COLO829 (cell line): ENCODE measurements at regions not wholly inside any gene's neighbourhood (a gene's known extent, or its start where the extent isn't known, plus 50 kb on each side); places are given as distances from the start of the nearest gene placed in this dataset.
"Not testable (repeated sequence)": the region's sequence is repeated elsewhere in the genome, so short reads cannot be mapped to it uniquely, and the experiment has no call there.

Source experiments
- DNase-seq: peaks from one replicate; pipeline ENCODE4 v3.0.0; 2012; ENCODE audit warnings: low spot score

DNA sequence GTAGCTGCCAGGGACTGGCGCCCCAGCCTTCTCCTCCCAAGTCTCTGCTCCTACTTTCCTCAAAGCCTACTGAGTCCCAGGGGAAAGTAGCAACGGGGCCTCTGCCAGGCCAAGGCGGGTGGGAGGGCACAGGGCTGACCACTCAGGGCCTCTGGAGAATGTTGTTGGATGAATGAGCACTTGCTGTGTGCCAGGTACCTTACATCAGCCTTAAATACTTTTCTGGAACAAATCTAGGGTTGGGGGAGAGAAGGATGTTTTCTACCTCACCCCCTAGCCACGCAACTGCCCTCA, 119.3 kb upstream of the ZBTB40 start:
- no peak for DNase-seq

DNA sequence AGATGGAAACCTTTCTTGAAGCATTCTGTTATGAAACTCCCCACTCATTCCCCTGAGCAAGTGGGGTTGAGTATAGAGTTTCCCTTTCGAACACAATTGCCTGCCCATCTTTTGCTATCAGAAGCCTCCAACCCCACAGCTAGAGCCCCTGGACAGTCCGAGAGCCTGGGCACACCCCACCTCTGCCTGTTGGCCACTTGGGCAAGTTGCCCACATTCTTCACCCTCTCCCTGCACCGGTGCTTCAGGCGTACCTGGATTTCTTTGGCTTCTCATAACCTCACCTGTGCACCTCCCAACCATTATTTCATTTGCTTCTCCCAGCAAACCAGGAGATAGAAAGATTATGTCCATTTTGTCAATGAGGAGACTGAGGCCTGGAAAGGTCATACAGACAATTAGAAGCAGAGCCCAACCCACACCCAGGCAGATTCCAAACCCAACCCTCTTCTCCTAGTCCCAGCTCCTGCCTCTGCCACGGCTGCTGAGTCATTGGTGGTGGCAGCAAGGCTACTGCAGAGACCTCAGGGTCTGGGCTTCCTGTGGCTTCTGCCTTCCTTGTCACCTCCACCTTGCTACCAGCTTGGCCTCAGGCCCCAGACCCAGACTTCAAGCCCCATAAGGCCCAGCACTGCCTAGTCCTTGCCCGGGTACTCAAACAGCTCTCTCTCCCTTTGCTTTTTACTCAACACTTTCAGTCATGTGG, 118.7 kb upstream of the ZBTB40 start:
- no peak for DNase-seq

- no peak for DNase-seq
Observed at GRCh38 chr1:22333516-22334121, 118.0 kb upstream of the ZBTB40 start.

DNA sequence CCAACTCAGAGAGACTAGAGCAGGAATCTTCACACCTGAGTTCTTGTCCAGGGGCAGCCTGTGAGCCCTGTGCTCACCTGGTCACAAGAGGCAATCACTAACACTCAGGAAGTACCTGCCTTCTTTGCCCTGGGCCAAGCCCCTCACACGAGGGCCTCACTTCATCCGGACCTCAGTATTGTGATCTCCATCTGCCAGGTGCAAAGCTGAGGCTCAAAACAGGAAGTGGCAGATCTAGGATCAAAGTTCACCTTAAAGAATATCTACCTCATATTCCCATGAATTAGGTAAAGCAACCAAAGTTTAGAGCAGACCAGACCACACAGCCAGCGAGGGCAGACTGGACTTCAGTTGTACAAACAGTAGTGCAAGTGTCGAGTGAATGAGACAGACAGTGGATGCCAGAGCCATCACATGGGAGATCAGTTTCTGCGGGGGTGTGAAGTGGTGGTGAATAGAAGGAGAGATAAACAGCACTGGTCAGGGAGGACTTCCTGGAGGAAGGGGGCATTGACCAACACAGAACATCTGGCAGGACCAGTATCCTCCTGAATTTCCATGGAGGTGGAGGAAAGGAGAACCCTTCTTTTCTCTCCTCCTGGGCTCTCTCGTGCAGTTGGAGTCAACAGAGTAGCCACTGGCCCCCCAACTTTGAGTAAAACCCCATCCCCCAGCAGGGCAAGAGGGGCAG, 116.6 kb upstream of the ZBTB40 start:
- no peak for DNase-seq

GRCh38 chr1:22336274-22336673, 115.4 kb upstream of the ZBTB40 start:
- not testable (repeated sequence) for DNase-seq

DNA sequence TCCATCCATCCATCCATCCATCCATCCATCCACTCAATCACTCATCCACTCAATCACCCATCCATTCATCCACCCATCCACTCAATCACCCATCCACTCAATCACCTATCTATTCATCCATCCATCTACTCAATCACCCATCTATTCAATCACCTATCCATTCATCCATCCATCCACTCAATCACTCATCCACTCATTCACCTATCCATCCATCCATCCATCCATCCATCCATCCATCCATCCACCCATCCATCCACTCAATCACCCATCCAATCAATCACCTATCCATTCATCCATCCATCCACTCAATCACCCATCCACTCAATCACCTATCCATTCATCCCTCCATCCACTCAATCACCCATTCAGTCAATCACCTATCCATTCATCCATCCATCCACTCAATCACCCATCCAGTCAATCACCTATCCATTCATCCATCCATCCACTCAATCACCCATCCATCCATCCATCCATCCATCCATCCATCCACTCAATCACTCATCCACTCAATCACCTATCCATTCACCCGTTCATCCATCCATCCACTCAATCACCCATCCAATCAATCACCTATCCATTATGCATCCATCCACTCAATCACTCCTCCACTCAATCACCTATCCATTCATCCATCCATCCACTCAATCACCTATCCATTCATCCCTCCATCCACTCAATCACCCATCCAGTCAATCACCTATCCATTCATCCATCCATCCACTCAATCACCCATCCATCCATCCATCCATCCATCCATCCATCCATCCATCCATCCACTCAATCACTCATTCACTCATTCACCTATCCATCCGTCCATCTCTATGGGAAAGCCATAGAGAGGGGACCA, 114.7 kb upstream of the ZBTB40 start:
- not testable (repeated sequence) for DNase-seq

- no peak for DNase-seq
Observed at GRCh38 chr1:22338071-22338765, 113.4 kb upstream of the ZBTB40 start.

DNA sequence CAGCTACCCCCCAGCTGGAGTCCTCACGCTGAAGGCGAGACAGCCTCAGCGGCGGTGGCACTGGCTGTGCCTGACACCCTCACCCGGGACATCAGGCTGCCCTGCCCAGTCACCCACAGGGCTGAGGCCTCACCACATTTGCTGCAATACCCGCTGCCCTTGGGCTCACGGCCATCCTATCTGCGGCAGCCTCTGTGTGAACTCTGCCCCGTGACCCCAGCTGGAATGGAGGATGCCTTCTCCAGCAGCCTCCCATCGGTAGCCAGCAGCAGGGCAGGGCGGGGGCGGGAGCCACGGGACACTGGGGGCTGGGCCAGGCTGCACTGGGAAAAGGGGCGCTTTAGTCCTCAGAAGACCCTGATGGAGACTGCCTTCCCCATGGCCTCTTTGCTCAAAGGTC, 112.4 kb upstream of the ZBTB40 start:
- no peak for DNase-seq

GRCh38 chr1:22340066-22340465, 111.6 kb upstream of the ZBTB40 start:
- no peak for DNase-seq

DNA sequence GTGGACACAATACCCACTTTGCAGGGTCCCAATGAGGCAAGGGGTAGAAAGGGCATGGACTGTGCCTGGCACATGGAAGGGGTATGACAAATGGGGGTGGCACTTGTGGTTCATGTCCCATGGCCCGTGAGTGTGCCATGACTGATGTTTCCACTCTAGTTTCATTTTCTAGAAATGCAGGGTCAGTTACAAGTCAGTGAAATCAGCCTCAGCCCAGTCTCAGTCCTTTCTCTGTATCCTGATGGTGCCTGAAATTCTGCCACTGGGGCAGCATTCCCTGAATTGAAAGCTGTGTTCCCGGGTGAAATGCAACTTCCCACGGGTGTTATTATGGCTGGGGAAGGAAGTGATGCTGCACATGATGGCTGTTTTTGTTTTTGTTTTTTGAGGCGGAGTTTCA, 110.8 kb upstream of the ZBTB40 start:
- DNase-seq = no peak

DNA sequence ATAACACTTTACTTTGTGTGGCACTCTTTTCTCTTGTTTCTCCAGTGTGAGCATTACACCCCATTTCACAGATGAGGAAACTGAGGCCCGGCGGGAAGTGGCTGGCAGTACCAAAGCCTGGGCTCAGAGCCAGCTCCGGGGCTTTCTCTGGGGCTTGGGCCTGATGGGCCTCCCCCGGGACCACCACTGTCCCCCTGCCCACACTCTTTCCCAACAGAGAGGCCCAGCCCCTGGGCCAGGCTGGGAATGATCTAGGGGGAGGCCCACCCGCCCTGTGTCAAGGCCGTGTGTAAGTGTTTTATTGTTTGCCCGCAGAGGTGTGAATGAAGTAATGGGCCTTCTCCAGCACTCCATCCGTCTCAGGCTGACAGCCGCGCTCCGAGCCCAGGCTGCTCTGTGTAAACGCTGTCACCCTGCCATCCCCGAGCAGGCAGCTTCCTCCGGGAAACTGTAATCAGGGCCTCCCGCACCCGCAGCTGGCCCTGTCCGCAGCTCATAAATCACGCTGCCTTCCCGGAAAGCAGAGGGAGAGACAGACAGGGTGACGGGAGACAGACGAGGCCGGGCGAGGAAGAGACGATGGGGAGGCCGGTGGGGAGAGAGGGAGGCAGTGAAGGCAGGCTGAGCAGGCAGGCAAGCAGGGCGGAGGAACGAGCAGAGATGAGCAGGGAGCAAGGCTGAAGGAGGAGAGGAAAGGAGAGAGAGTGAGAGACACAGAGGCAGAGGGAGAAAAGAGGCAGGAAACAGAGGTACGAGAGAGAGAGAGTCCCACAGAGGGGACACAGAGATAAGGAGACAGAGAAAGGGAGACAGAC, 109.7 kb upstream of the ZBTB40 start:
- DNase-seq = no peak

- no peak for DNase-seq
Observed at GRCh38 chr1:22342734-22343191, 108.9 kb upstream of the ZBTB40 start.

GRCh38 chr1:22343456-22344328, 108.0 kb upstream of the ZBTB40 start:
- DNase-seq = no peak

DNA sequence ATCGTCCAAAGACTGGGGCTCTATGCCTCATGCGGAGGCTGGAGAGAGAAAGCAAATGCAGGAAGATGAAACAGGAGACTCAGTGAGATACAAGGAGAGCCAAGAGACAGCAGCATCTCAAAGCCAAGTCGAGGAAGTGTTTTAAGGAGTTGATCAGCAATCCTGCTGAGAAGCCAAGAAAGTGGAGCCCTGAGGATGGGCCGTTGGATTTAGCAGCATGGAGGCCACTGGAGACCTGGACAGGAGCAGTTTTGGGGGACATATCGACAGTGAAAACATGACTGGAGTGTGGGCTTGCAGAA, 107.4 kb upstream of the ZBTB40 start:
- DNase-seq = no peak

- DNase-seq = no peak
Observed at GRCh38 chr1:22344851-22345560, 106.6 kb upstream of the ZBTB40 start.

- no peak for DNase-seq
Observed at GRCh38 chr1:22347854-22348760, 103.5 kb upstream of the ZBTB40 start.

DNA sequence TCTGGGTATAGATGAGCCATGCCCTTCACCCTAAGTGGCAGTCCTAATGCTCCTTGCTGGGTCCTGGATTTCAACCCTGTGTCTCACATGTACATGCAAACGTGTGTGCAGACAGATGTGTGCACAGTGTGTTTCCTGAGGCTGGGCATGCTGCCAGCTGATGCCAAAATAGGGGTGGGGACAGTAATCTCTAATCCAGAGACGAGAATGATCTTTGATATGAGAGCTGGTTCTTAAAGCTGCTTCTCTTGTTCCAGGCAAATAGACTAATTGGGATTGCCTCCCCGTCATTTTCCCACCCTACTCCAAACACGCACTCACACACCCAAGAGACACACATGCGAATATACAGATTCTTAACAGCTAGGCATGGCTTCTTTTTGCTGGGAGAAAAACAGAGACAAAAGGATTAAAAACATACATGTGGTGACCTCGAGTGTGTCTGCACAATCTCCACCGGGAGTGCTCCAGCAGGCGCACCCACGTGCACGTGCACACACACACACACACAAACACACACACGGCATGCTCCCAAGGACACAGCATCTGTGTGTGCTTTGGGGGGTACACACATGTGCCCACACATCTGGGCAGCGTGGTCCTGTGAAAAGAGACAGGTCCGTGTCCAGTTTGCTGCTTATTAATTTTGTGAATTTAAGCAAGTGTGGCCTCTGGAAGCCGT, 102.1 kb upstream of the ZBTB40 start:
- DNase-seq = no peak
